Liver (tissue), 3 donors: ENCODE measurements at regions not wholly inside any gene's neighbourhood (a gene's known extent, or its start where the extent isn't known, plus 50 kb on each side); places are given as distances from the start of the nearest gene placed in this dataset.

Experiments
- CTCF ChIP-seq: fragments of 150-350 bp; IDR thresholded peaks from 2 replicates; pipeline ENCODE4 v1.5.1; 2017; ENCODE audit warnings: improper control_type of control experiment, low read depth, low read length; ENCODE audit not compliant: missing input control
- GABPA ChIP-seq, 2 donors: IDR thresholded peaks in 1 of 2; conservative IDR thresholded peaks in 1 of 2; 2 replicates each; pipeline ENCODE4 v1.6.1; 2016; ENCODE audit warnings: antibody characterized with exemption in 2 of 2, mild to moderate bottlenecking in 1 of 2, moderate library complexity in 1 of 2
- JUND ChIP-seq, 2 donors: IDR thresholded peaks; 2 replicates each; pipeline ENCODE4 v1.6.1; 2016; ENCODE audit warnings: antibody characterized with exemption in 2 of 2
- RAD21 ChIP-seq, 2 donors: IDR thresholded peaks; 2 replicates each; pipeline ENCODE4 v1.6.1; 2016; ENCODE audit warnings: antibody characterized with exemption in 2 of 2, mild to moderate bottlenecking in 2 of 2
- RXRA ChIP-seq, 2 donors: IDR thresholded peaks; 2 replicates each; pipeline ENCODE4 v1.6.1; 2017 to 2018; ENCODE audit warnings: antibody characterized with exemption in 2 of 2, mild to moderate bottlenecking in 1 of 2
- SP1 ChIP-seq: IDR thresholded peaks from 2 replicates; pipeline ENCODE4 v1.6.1; 2018; ENCODE audit warnings: antibody characterized with exemption, mild to moderate bottlenecking
- TAF1 ChIP-seq: conservative IDR thresholded peaks from 2 replicates; pipeline ENCODE4 v1.6.1; 2016; ENCODE audit warnings: antibody characterized with exemption, mild to moderate bottlenecking
- ZBTB33 ChIP-seq: IDR thresholded peaks from 2 replicates; pipeline ENCODE4 v1.6.1; 2016; ENCODE audit warnings: antibody characterized with exemption
- TF ChIP-seq, protein P1 (sequence below): IDR thresholded peaks from 2 replicates; pipeline ENCODE4 v1.6.1; 2016; ENCODE audit warnings: antibody characterized with exemption
- TF ChIP-seq, protein P2 (sequence below): IDR thresholded peaks from 2 replicates; pipeline ENCODE4 v1.6.1; 2016; ENCODE audit warnings: antibody characterized with exemption
- TF ChIP-seq, protein P3 (sequence below): IDR thresholded peaks from 2 replicates; pipeline ENCODE4 v1.6.1; 2016; ENCODE audit warnings: antibody characterized with exemption, mild to moderate bottlenecking
- donor health status: healthy.
- donor health status: healthy.

DNA sequence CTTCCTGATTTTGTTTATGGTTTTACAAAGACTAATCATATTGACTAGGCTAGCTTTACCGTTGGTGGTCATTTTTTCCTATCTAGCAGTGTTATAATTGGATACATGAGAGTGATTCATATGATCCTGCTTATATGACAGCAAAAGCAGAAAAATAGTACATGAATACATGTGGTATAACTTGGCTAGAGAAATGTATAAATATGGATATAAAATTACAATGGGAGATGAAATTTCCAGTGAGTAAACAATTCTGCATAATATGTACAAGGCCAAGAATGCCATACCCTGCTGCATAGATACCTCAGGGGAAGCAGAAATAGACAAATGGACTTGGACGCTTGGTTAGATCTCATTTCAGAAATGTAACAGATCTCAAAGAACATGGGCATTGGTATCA, 103.1 kb downstream of the DTWD1 start:
- TF ChIP-seq CTCF (no peak), RXRA (IDR thresholded peaks at IDR 0.05) (no peak), SP1 (no peak), RAD21 (IDR thresholded peaks at IDR 0.05) (no peak), ZBTB33 (no peak), GABPA (IDR thresholded peaks at IDR 0.05 in 1 of 2, conservative IDR thresholded peaks at IDR 0.05 in 1 of 2) (no peak), TAF1 (no peak), JUND (IDR thresholded peaks at IDR 0.05) (no peak)
- TF ChIP-seq, protein P1, sequence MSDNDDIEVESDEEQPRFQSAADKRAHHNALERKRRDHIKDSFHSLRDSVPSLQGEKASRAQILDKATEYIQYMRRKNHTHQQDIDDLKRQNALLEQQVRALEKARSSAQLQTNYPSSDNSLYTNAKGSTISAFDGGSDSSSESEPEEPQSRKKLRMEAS: no peak
- TF ChIP-seq, protein P2, sequence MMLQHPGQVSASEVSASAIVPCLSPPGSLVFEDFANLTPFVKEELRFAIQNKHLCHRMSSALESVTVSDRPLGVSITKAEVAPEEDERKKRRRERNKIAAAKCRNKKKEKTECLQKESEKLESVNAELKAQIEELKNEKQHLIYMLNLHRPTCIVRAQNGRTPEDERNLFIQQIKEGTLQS: no peak
- TF ChIP-seq, protein P3, sequence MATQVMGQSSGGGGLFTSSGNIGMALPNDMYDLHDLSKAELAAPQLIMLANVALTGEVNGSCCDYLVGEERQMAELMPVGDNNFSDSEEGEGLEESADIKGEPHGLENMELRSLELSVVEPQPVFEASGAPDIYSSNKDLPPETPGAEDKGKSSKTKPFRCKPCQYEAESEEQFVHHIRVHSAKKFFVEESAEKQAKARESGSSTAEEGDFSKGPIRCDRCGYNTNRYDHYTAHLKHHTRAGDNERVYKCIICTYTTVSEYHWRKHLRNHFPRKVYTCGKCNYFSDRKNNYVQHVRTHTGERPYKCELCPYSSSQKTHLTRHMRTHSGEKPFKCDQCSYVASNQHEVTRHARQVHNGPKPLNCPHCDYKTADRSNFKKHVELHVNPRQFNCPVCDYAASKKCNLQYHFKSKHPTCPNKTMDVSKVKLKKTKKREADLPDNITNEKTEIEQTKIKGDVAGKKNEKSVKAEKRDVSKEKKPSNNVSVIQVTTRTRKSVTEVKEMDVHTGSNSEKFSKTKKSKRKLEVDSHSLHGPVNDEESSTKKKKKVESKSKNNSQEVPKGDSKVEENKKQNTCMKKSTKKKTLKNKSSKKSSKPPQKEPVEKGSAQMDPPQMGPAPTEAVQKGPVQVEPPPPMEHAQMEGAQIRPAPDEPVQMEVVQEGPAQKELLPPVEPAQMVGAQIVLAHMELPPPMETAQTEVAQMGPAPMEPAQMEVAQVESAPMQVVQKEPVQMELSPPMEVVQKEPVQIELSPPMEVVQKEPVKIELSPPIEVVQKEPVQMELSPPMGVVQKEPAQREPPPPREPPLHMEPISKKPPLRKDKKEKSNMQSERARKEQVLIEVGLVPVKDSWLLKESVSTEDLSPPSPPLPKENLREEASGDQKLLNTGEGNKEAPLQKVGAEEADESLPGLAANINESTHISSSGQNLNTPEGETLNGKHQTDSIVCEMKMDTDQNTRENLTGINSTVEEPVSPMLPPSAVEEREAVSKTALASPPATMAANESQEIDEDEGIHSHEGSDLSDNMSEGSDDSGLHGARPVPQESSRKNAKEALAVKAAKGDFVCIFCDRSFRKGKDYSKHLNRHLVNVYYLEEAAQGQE: no peak
